H1 (cell line): ENCODE measurements at regions not wholly inside any gene's neighbourhood (a gene's known extent, or its start where the extent isn't known, plus 50 kb on each side); places are given as distances from the start of the nearest gene placed in this dataset.

ENCODE experiments used
- CTCF ChIA-PET: fragments of 300-600 bp; sonication (Branson Sonifier 250); formaldehyde crosslinking; loops from one replicate; lab custom pipeline; 2021; ENCODE audit not compliant: partially characterized antibody; lab: Charles Lee
- POLR2A ChIA-PET: fragments of 300-600 bp; sonication (Branson Sonifier 250); formaldehyde crosslinking; loops from one replicate; lab custom pipeline; 2021; ENCODE audit warnings: inconsistent platforms; ENCODE audit not compliant: partially characterized antibody; lab: Charles Lee
- DNase-seq, 2 experiments: peaks; one replicate each; pipeline versions ENCODE4 v3.0.0 to v3.0.0-alpha.2; 2010 to 2022; ENCODE audit warnings: low spot score in 2 of 2, low read depth in 1 of 2, mixed read lengths in 1 of 2
- FAIRE-seq: peaks from 2 replicates; lab custom pipeline; 2011; peaks lifted over from hg19 to GRCh38; lab: Jason Lieb, UNC
- H2AFZ ChIP-seq: 2 replicates; pipeline ENCODE4 v1.8.1; 2012; ENCODE audit warnings: low read length, inconsistent platforms
- H2AK5ac ChIP-seq: 2 replicates; pipeline ENCODE4 v1.6.1; 2013; ENCODE audit warnings: low read depth, low read length
- H2BK120ac ChIP-seq: replicated peaks from 2 replicates; pipeline ENCODE3; 2013; ENCODE audit warnings: low read depth, low read length, inconsistent platforms
- H2BK12ac ChIP-seq: 2 replicates; pipeline ENCODE4 v1.6.1; 2013; ENCODE audit warnings: low read depth, low read length
- H2BK15ac ChIP-seq: 2 replicates; pipeline ENCODE4 v1.6.1; 2013; ENCODE audit warnings: low read length
- H2BK20ac ChIP-seq: 2 replicates; pipeline ENCODE4 v1.6.1; 2013; ENCODE audit warnings: low read length
- H2BK5ac ChIP-seq: 2 replicates; pipeline ENCODE4 v1.6.1; 2013; ENCODE audit warnings: low read depth, low read length
- H3K14ac ChIP-seq: 2 replicates; pipeline ENCODE4 v1.6.1; 2013; ENCODE audit warnings: inconsistent platforms; ENCODE audit not compliant: insufficient read length
- H3K18ac ChIP-seq: 2 replicates; pipeline ENCODE4 v1.6.1; 2013; ENCODE audit warnings: low read length; ENCODE audit errors: extremely low read depth
- H3K23ac ChIP-seq: 2 replicates; pipeline ENCODE4 v1.6.1; 2013; ENCODE audit warnings: inconsistent platforms; ENCODE audit not compliant: insufficient read length
- H3K23me2 ChIP-seq: 2 replicates; pipeline ENCODE4 v1.6.1; 2013; ENCODE audit warnings: low read depth, low read length
- H3K27ac ChIP-seq: 2 replicates; pipeline ENCODE4 v1.6.1; 2011; ENCODE audit warnings: low read depth, low read length, inconsistent platforms
- H3K27me3 ChIP-seq, 4 experiments: replicated peaks in 1 of 4; 1 replicate in 1 of 4; 2 replicates in 3 of 4; pipeline versions ENCODE4 v1.6.1 to v1.8.1; 2011 to 2013; ENCODE audit warnings: low read length in 3 of 4, mild to moderate bottlenecking in 3 of 4, inconsistent platforms in 2 of 4, mixed read lengths in 2 of 4, moderate library complexity in 1 of 4; ENCODE audit not compliant: control insufficient read depth in 3 of 4, insufficient read depth in 3 of 4; ENCODE audit errors: extremely low read depth in 1 of 4
- H3K36me3 ChIP-seq, 4 experiments: 2 replicates each; pipeline versions ENCODE4 v1.6.1 to v1.8.1; 2011 to 2013; ENCODE audit warnings: mild to moderate bottlenecking in 4 of 4, low read length in 3 of 4, moderate library complexity in 2 of 4, control low read depth in 1 of 4, inconsistent platforms in 1 of 4; ENCODE audit not compliant: insufficient read depth in 4 of 4, control insufficient read depth in 2 of 4
- H3K4ac ChIP-seq: replicated peaks from 2 replicates; pipeline ENCODE3; 2013; ENCODE audit warnings: low read length, low read depth, mixed read lengths, inconsistent platforms; ENCODE audit not compliant: insufficient read length
- H3K4me1 ChIP-seq, 4 experiments: replicated peaks in 1 of 4; 1 replicate in 1 of 4; 2 replicates in 3 of 4; pipeline versions ENCODE4 v1.6.1 to v1.8.1; 2011 to 2013; ENCODE audit warnings: low read length in 3 of 4, inconsistent platforms in 2 of 4, mixed read lengths in 1 of 4; ENCODE audit not compliant: insufficient read depth in 4 of 4, control insufficient read depth in 3 of 4
- H3K4me2 ChIP-seq, 2 experiments: 2 replicates each; pipeline versions ENCODE4 v1.6.1 to v1.8.1; 2011 to 2013; ENCODE audit warnings: low read depth in 2 of 2, low read length in 2 of 2, control low read depth in 1 of 2, inconsistent platforms in 1 of 2, mild to moderate bottlenecking in 1 of 2; ENCODE audit not compliant: insufficient read depth in 1 of 2
- H3K4me3 ChIP-seq, 4 experiments: fragments of 200-600, 300-600 bp in 1 of 4; sonication (generic), shearing (Covaris generic), sonication (Bioruptor Twin) in 1 of 4; 2 replicates each; pipeline versions ENCODE4 v1.5.1 to v1.8.1; 2011 to 2016; ENCODE audit warnings: low read length in 4 of 4, low read depth in 3 of 4, control low read depth in 2 of 4, inconsistent platforms in 2 of 4, mild to moderate bottlenecking in 2 of 4, mixed read lengths in 1 of 4, moderate library complexity in 1 of 4; ENCODE audit not compliant: insufficient read depth in 2 of 4; ENCODE audit errors: extremely low read depth in 1 of 4
- H3K56ac ChIP-seq: replicated peaks from 2 replicates; pipeline ENCODE3; 2013; ENCODE audit warnings: low read depth, mild to moderate bottlenecking, mixed read lengths, low read length, inconsistent platforms; ENCODE audit not compliant: insufficient read length
- H3K79me1 ChIP-seq: 2 replicates; pipeline ENCODE4 v1.6.1; 2013; ENCODE audit warnings: low read depth, low read length, control low read depth
- H3K79me2 ChIP-seq, 2 experiments: 2 replicates each; pipeline versions ENCODE4 v1.6.1 to v1.8.1; 2012 to 2013; ENCODE audit warnings: low read length in 2 of 2, mild to moderate bottlenecking in 2 of 2, inconsistent platforms in 1 of 2; ENCODE audit not compliant: insufficient read depth in 2 of 2, control insufficient read depth in 1 of 2
- H3K9ac ChIP-seq, 4 experiments: replicated peaks in 1 of 4; 1 replicate in 1 of 4; 2 replicates in 3 of 4; pipeline versions ENCODE4 v1.6.1 to v1.8.1; 2011 to 2013; ENCODE audit warnings: low read depth in 3 of 4, low read length in 3 of 4, control low read depth in 2 of 4, mild to moderate bottlenecking in 2 of 4, moderate library complexity in 2 of 4, inconsistent platforms in 1 of 4; ENCODE audit errors: extremely low read depth in 1 of 4
- H3K9me3 ChIP-seq, 2 experiments: 2 replicates each; pipeline versions ENCODE4 v1.6.1 to v1.8.1; 2012 to 2013; ENCODE audit warnings: mild to moderate bottlenecking in 2 of 2, moderate library complexity in 2 of 2, control low read depth in 1 of 2, inconsistent platforms in 1 of 2, low read depth in 1 of 2, low read length in 1 of 2, mixed read lengths in 1 of 2; ENCODE audit not compliant: insufficient read depth in 2 of 2
- H4K20me1 ChIP-seq, 2 experiments: replicated peaks in 1 of 2; 2 replicates each; pipeline versions ENCODE3 to v1.8.1; 2011 to 2013; ENCODE audit warnings: inconsistent platforms in 2 of 2, low read length in 2 of 2, mild to moderate bottlenecking in 1 of 2; ENCODE audit not compliant: insufficient read depth in 2 of 2, control insufficient read depth in 1 of 2
- H4K5ac ChIP-seq: 2 replicates; pipeline ENCODE4 v1.6.1; 2013; ENCODE audit warnings: low read length, low read depth, mixed read lengths, inconsistent platforms; ENCODE audit not compliant: insufficient read length
- H4K8ac ChIP-seq: 2 replicates; pipeline ENCODE4 v1.8.0; 2013; ENCODE audit warnings: mild to moderate bottlenecking, moderate library complexity, low read length, inconsistent platforms; ENCODE audit not compliant: insufficient read depth; ENCODE audit errors: extremely low read depth
- H4K91ac ChIP-seq: replicated peaks from 2 replicates; pipeline ENCODE3; 2013; ENCODE audit warnings: low read length, mixed read lengths, inconsistent platforms; ENCODE audit not compliant: insufficient read length
- POLR2AphosphoS5 ChIP-seq: IDR thresholded peaks from 2 replicates; pipeline ENCODE4 v1.6.1; 2011; ENCODE audit warnings: low read depth, low read length
- SUZ12 ChIP-seq: fragments of 200-600 bp; sonication (generic); IDR thresholded peaks from 2 replicates; pipeline ENCODE4 v1.6.1; 2012; ENCODE audit warnings: mild to moderate bottlenecking, inconsistent platforms, low read length, moderate library complexity, mixed read lengths
- TBP ChIP-seq: IDR thresholded peaks from 2 replicates; pipeline ENCODE4 v1.6.1; 2011; ENCODE audit warnings: low read depth, low read length, improper control_type of control experiment
- TEAD4 ChIP-seq: IDR thresholded peaks from 2 replicates; pipeline ENCODE4 v1.6.1; 2012; ENCODE audit warnings: low read depth, low read length, inconsistent platforms, mixed read lengths
- ZNF274 ChIP-seq: IDR thresholded peaks from 2 replicates; pipeline ENCODE4 v1.7.0; 2012; ENCODE audit warnings: low read length, borderline replicate concordance; ENCODE audit errors: extremely low read depth
- WGBS, 2 experiments: shearing (Covaris generic) in 1 of 2; methylation state at CpG; one replicate each; pipeline versions ENCODE4 v1.1.6 to v1.1.7; 2013 to 2015; ENCODE audit warnings: low lambda C conversion rate in 2 of 2, mixed read lengths in 2 of 2, inconsistent platforms in 1 of 2, low coverage in 1 of 2, missing lambda C conversion rate in 1 of 2; ENCODE audit not compliant: insufficient replicate concordance in 2 of 2, insufficient coverage in 1 of 2, insufficient read length in 1 of 2; ENCODE audit errors: extremely low coverage in 1 of 2, missing lambda C conversion rate in 1 of 2; 5-methylcytosine and 5-hydroxymethylcytosine counted together

- no peak overlapping the region for H2BK120ac ChIP-seq
- no peak overlapping the region for H4K91ac ChIP-seq
- H2AFZ ChIP-seq: no peak overlapping the region
- H2BK12ac ChIP-seq: no peak overlapping the region
- no peak overlapping the region for H3K4me2 ChIP-seq
- no peak overlapping the region for H3K4me3 ChIP-seq
- H2BK5ac ChIP-seq: no peak overlapping the region
- no peak overlapping the region for H3K23ac ChIP-seq
- ChIA-PET POLR2A (no interaction called here), CTCF (no interaction called here)
- peaks cover 0 to 2% (median 0%) of the 10 kb centered on the region in 4 experiments; a peak in 2 of 7 replicates for H3K4me1 ChIP-seq
- H4K20me1 ChIP-seq: no peaks in the 10 kb centered on the region
- no peak overlapping the region for H4K5ac ChIP-seq
- no peak overlapping the region for H2BK20ac ChIP-seq
- H3K23me2 ChIP-seq: peaks cover 2% of the 10 kb centered on the region; the same call in 1 of the 2 replicates
- H3K27ac ChIP-seq: no peak overlapping the region
- H2AK5ac ChIP-seq: no peak overlapping the region
- no peaks in the 10 kb centered on the region for H3K27me3 ChIP-seq
- DNase-seq (no peak), FAIRE-seq (no peak)
- no peaks in the 10 kb centered on the region for H3K36me3 ChIP-seq
- no peak overlapping the region for H4K8ac ChIP-seq
- H3K9ac ChIP-seq: no peak overlapping the region
- no peak overlapping the region for H3K4ac ChIP-seq
- no peak overlapping the region for H2BK15ac ChIP-seq
- peaks cover 0 to 11% of the 10 kb centered on the region in 2 experiments; a peak in 2 of 4 replicates for H3K9me3 ChIP-seq
- no peak overlapping the region for H3K14ac ChIP-seq
- H3K18ac ChIP-seq: no peak overlapping the region
- WGBS, 2 experiments: 86% methylated on average over 4 of the region's 4 CpGs; no CpG with 5 or more reads in 1 of the 2 experiments
- H3K79me1 ChIP-seq: no peaks in the 10 kb centered on the region
- no peak for TF ChIP-seq POLR2AphosphoS5
- no peak for TF ChIP-seq SUZ12
- no peak for TF ChIP-seq TBP
- no peak for TF ChIP-seq TEAD4
- no peak for TF ChIP-seq ZNF274
- H3K56ac ChIP-seq: no peak overlapping the region
- no peaks in the 10 kb centered on the region for H3K79me2 ChIP-seq
Measured at GRCh38 chr1:38344716-38345115, 298.1 kb upstream of the POU3F1 start.
